GM13977 (cell line): ENCODE measurements at regions not wholly inside any gene's neighbourhood (a gene's known extent, or its start where the extent isn't known, plus 50 kb on each side); places are given as distances from the start of the nearest gene placed in this dataset.

Experiments used
- DNase-seq: peaks from one replicate; pipeline ENCODE4 v3.0.0; 2012; ENCODE audit warnings: low spot score
- in situ Hi-C: fragments of 300-500 bp; cut with MboI; formaldehyde crosslinking; loops from one replicate; pipeline ENCODE4 v1.12.0; 2022; ENCODE audit warnings: low sequenced_read_pairs, low pct_unique_long_range_greater_than_20kb, mixed read lengths, inconsistent platforms; ENCODE audit not compliant: unreplicated experiment
- TF ChIP-seq, protein P1 (sequence below): IDR thresholded peaks from 2 replicates; pipeline ENCODE4 v1.5.1; 2012; ENCODE audit warnings: mild to moderate bottlenecking, control low read depth; ENCODE audit not compliant: insufficient read depth; ENCODE audit errors: extremely low read depth, missing control alignments

DNA sequence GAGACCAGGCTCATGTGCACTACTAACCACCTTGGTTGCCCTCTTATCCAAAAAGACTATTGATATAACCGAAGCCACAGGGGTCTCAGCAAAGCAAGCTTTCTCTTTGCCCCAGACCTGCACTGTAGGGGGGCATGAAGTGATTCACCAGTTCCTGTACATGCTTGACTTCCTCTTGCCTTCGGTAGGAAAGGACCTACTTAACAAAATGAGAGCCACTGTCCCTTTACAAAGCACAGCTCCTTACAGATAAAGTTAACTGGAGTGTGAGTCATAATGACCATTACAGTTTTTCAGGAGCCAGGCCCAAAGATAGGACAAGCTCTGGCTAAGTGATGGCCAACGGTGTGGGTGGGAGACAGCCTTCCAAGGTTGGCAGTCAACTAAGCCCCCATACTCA is 622.0 kb upstream of the TSPY4 start:
- DNase-seq = no peak

DNA sequence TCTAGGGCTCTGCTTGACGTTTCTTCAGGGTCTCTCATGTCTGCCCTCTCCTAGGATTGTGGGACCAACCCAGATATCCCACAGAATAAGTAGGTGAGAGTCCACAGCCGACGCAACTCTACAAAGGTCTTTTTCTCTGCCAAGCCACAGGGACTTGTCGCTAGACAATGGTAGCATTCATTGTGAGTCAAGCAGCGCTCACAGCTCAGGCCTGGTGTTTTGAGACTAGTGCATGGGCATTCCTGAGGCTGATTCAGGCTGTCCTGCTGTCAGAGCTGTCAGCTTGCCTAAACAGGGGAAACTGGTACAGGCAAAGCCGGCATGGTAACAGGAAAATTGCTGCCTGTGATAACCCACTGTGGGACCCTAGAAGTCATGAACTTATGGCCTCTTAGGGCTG is 610.6 kb upstream of the TSPY4 start:
- in situ Hi-C loops = no loop called here
- DNase-seq = no peak
- TF ChIP-seq, protein P1, sequence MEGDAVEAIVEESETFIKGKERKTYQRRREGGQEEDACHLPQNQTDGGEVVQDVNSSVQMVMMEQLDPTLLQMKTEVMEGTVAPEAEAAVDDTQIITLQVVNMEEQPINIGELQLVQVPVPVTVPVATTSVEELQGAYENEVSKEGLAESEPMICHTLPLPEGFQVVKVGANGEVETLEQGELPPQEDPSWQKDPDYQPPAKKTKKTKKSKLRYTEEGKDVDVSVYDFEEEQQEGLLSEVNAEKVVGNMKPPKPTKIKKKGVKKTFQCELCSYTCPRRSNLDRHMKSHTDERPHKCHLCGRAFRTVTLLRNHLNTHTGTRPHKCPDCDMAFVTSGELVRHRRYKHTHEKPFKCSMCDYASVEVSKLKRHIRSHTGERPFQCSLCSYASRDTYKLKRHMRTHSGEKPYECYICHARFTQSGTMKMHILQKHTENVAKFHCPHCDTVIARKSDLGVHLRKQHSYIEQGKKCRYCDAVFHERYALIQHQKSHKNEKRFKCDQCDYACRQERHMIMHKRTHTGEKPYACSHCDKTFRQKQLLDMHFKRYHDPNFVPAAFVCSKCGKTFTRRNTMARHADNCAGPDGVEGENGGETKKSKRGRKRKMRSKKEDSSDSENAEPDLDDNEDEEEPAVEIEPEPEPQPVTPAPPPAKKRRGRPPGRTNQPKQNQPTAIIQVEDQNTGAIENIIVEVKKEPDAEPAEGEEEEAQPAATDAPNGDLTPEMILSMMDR = no peak

More for the DNA sequence above, 622.0 kb upstream of the TSPY4 start:
- in situ Hi-C loops = no loop called here
- TF ChIP-seq, protein P1 = no peak

DNA sequence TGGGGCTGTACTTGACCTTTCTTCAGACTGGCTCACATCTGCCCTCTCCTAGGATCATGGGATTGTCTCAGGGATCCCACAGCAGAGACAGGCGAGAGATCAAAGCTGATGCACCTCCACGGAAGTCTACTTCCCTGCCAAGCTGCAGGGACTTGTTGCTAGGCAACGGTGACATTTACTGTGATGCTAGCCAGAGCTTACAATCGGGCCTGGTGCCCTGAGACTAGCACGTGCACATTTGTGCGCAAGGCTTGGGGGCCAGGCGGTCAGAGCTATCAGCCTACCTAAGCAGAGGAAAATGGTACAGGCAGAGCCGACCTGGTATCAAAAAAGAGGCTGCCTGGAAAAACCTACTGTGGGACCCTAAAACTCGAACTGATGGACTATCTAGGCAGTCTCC is 607.3 kb upstream of the TSPY4 start:
- in situ Hi-C loops = no loop called here
- no peak for DNase-seq
- TF ChIP-seq, protein P1 = no peak

DNA sequence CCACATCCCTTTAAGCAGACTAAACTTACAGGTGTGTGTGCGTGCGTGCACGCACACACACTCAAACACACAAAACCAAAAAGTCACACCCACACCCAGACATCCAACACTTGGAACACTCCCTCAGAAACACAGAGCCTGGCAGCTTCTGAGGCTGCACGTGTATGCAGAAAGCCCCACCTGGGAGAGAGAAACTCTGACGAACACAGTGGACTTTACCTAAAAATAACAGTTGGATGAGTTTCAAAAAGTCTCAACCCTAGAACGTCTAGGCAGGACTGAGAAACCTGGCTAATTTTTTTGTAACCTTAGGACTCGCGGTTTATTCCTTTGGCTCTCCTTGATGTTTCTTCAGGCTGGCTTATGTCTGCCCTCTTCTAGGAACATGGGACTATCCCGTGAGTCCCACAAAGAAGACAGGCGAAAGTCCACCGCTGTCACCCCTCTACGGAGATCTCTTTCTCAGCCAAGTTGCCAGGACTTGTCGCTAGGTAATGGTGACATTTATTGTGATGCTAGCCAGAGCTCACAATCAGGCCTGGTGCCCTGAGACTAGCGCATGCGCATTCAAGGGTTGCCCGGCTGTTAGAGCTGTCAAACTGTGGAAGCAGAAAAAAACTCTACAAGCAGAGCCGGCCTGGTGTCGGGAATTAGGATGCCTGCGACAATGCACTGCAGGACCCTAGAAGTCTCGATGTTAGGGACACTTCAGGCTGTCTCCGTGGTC is 595.8 kb upstream of the TSPY4 start:
- DNase-seq = no peak
- in situ Hi-C loops = no loop called here

DNA sequence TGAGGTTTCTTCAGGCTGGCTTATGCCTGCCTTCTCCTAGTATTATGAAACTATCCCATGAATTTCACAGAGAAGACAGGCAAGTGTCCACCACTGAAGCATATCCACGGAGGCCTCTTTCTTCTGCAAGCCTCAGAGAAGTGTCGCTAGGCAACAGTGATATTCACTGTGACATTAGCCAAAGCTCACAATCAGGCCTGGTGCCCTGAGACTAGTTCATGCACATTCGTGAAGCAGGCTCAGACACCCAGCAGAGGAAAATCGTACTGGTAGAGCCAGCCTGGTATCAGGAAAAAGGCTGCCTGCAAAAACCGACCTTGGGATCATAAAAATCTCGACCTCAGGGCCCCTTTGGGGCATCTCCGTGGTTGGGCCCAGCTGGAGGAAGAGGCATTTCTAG is 573.1 kb upstream of the TSPY4 start:
- TF ChIP-seq, protein P1 = no peak
- DNase-seq = no peak
- in situ Hi-C loops = no loop called here

More for the DNA sequence above, 595.8 kb upstream of the TSPY4 start:
- TF ChIP-seq, protein P1 = no peak

DNA sequence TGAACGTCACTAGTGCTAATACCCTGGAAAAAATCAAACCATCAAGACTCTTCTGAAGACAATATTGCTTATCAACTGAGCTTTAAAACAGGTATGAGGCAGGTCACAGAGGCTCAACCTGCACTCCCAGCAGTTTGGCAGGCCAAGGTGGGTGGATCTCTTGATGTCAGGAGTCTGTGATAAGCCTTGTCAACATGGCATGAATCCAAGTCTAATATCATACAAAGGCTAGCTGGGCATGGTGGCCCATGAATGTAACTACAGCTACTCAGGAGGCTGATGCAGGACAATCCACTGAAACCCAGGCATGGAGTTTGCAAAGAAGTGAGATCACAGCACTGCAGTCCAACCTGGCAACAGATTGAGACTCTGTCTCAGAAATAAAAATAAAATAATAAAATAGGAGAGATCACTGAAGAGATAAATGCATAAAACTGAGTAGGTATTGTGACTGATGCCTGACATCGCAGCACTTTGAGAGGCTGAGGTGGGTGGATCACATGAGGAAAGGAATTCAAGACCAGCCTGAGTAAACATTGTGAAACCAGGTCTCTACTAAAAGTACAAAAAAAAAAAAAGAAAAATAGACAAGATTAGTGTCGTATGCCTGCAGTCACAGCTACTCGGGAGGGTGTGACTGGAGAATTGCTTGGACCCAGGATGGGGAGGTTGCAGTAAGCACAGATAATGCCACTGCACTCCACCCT is 555.9 kb upstream of the TSPY4 start:
- in situ Hi-C loops = no loop called here
- DNase-seq = no peak
- TF ChIP-seq, protein P1 = no peak
